ENCODE measurements at regions not wholly inside any gene's neighbourhood (a gene's known extent, or its start where the extent isn't known, plus 50 kb on each side); places are given as distances from the start of the nearest gene placed in this dataset.

DNA sequence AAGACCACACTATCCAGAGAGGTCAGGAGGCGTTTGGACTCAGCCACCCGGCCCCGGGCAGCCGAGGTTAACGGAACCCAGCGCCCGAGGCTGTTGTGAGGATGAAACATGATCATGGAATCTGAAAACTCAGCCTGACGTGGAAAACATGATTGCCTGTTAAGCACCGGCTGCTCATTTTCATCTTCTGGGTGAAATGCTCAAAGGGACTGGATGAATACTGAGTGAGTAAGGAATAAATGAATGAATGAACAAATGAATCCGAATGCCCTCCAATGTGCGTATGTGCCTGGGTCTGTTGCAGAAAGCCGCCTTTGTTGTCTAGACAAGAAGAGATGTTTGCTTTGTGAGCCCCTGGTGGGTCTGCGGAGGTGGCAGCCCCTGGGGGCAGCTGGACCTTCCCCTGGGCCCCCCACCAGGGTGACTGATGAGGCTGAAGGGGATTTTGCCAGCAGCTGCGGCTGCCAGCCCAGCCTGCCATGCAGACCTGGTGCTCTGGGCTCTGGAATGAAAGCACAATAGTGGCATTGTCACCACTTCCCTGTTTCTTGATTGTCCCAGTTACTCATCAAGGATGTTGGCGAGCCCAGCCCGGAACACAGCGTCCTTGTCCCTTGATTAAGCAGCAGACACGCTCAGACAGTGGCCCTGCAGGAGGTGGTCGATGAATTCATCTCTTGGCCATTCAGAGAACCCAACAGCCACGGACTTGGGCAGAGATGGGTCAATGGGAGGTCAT lies 211.1 kb downstream of the ANKRD60 start:
- Histone ChIP-seq H3K4me1 (no peaks in the 10 kb centered on the region), H3K27me3 (replicated peaks; ENCODE audit: control insufficient read depth, insufficient read depth, low read length) (peaks cover 2% of the 10 kb centered on the region; the same call in 1 of the 2 replicates), H3K4me3 (ENCODE audit: low read depth, low read length) (no peak overlapping the region), H3K36me3 (ENCODE audit: control insufficient read depth, insufficient read depth, low read length) (no peaks in the 10 kb centered on the region), H3K9me3 (no peaks in the 10 kb centered on the region; the same call in 1 of the 2 replicates)
- Mint-ChIP-seq H3K27ac (ENCODE audit: unreplicated experiment) (no peak overlapping the region), H3K27me3 (ENCODE audit: insufficient read depth, unreplicated experiment) (peaks cover 14% of the 10 kb centered on the region), H3K36me3 (ENCODE audit: insufficient read depth, unreplicated experiment) (no peaks in the 10 kb centered on the region), H3K4me3 (ENCODE audit: unreplicated experiment) (no peak overlapping the region), H3K9me3 (ENCODE audit: unreplicated experiment) (peaks cover 10% of the 10 kb centered on the region), H3K4me1 (ENCODE audit: low read depth, unreplicated experiment) (no peaks in the 10 kb centered on the region)
- intact Hi-C loops (cut with micrococcal nuclease; ENCODE audit: unreplicated experiment): no loop called here
- no TSS peak for BruUV-seq (replicated peaks)
- CTCF ChIA-PET: no interaction called here
- DNase-seq: peak in 1 of 2 experiments; percentile 30
- POLR2A ChIA-PET: no interaction called here
- TF ChIP-seq, protein P1, sequence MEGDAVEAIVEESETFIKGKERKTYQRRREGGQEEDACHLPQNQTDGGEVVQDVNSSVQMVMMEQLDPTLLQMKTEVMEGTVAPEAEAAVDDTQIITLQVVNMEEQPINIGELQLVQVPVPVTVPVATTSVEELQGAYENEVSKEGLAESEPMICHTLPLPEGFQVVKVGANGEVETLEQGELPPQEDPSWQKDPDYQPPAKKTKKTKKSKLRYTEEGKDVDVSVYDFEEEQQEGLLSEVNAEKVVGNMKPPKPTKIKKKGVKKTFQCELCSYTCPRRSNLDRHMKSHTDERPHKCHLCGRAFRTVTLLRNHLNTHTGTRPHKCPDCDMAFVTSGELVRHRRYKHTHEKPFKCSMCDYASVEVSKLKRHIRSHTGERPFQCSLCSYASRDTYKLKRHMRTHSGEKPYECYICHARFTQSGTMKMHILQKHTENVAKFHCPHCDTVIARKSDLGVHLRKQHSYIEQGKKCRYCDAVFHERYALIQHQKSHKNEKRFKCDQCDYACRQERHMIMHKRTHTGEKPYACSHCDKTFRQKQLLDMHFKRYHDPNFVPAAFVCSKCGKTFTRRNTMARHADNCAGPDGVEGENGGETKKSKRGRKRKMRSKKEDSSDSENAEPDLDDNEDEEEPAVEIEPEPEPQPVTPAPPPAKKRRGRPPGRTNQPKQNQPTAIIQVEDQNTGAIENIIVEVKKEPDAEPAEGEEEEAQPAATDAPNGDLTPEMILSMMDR (IDR thresholded peaks at IDR 0.05; ENCODE audit: insufficient read depth in 1 of 2, low read depth in 1 of 2, low read length in 1 of 2, severe bottlenecking in 1 of 2, unreplicated experiment in 1 of 2): no peak

DNA sequence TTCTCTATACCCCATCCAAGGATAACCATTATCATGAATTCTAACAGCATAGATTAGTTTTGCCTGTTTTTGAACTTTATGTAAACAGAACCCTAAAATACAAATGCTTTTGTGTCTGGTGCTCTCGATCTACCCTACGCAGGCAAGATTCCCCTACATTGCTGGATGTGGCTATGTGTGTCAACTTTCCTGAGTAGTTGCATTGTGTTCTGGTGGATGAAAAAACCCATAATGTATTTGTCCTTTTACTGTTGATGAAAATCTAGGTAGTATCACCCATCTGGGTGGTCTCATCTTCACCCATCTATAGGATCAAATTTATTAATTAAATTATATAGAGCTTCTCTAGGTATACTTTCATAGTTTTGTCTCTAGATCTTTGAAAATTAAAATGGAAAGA lies 211.7 kb downstream of the ANKRD60 start:
- peaks cover 2% of the 10 kb centered on the region; the same call in 1 of the 2 replicates for H3K27me3 ChIP-seq (replicated peaks; ENCODE audit: control insufficient read depth, insufficient read depth, low read length)
- Mint-ChIP-seq H3K36me3 (ENCODE audit: insufficient read depth, unreplicated experiment) (no peaks in the 10 kb centered on the region), H3K9me3 (ENCODE audit: unreplicated experiment) (peaks cover 10% of the 10 kb centered on the region), H3K4me1 (ENCODE audit: low read depth, unreplicated experiment) (no peaks in the 10 kb centered on the region), H3K4me3 (ENCODE audit: unreplicated experiment) (no peak overlapping the region), H3K27ac (ENCODE audit: unreplicated experiment) (no peak overlapping the region), H3K27me3 (ENCODE audit: insufficient read depth, unreplicated experiment) (peaks cover 14% of the 10 kb centered on the region)
- no peak overlapping the region for H3K4me3 ChIP-seq (ENCODE audit: low read depth, low read length)
- no peaks in the 10 kb centered on the region; the same call in 1 of the 2 replicates for H3K9me3 ChIP-seq
- no TSS peak for BruUV-seq (replicated peaks)
- intact Hi-C loops (cut with micrococcal nuclease; ENCODE audit: unreplicated experiment): no loop called here
- H3K36me3 ChIP-seq (ENCODE audit: control insufficient read depth, insufficient read depth, low read length): no peaks in the 10 kb centered on the region
- no peak for DNase-seq
- POLR2A ChIA-PET: no interaction called here
- CTCF ChIA-PET: no interaction called here
- H3K4me1 ChIP-seq: no peaks in the 10 kb centered on the region
- TF ChIP-seq, protein P1 (IDR thresholded peaks at IDR 0.05; ENCODE audit: insufficient read depth in 1 of 2, low read depth in 1 of 2, low read length in 1 of 2, severe bottlenecking in 1 of 2, unreplicated experiment in 1 of 2): no peak

- DNase-seq: peak in 1 of 2 experiments; percentile 26
- Mint-ChIP-seq H3K9me3 (ENCODE audit: unreplicated experiment) (peaks cover 10% of the 10 kb centered on the region), H3K27ac (ENCODE audit: unreplicated experiment) (no peak overlapping the region), H3K4me3 (ENCODE audit: unreplicated experiment) (no peak overlapping the region), H3K36me3 (ENCODE audit: insufficient read depth, unreplicated experiment) (no peaks in the 10 kb centered on the region), H3K4me1 (ENCODE audit: low read depth, unreplicated experiment) (no peaks in the 10 kb centered on the region), H3K27me3 (ENCODE audit: insufficient read depth, unreplicated experiment) (peaks cover 18% of the 10 kb centered on the region)
- intact Hi-C loops (cut with micrococcal nuclease; ENCODE audit: unreplicated experiment): no loop called here
- peaks cover 2% of the 10 kb centered on the region; the same call in 1 of the 2 replicates for H3K27me3 ChIP-seq (replicated peaks; ENCODE audit: control insufficient read depth, insufficient read depth, low read length)
- CTCF ChIA-PET: interaction anchor here (0.6 kb wide), 2 partner anchors 37 to 488 kb away, joined by 3 read pairs; no protein-coding TSS in a partner anchor
- no TSS peak for BruUV-seq (replicated peaks)
- H3K36me3 ChIP-seq (ENCODE audit: control insufficient read depth, insufficient read depth, low read length): no peaks in the 10 kb centered on the region
- no peaks in the 10 kb centered on the region for H3K9me3 ChIP-seq
- POLR2A ChIA-PET: no interaction called here
- H3K4me1 ChIP-seq: no peaks in the 10 kb centered on the region
- TF ChIP-seq, protein P1 (IDR thresholded peaks at IDR 0.05; ENCODE audit: insufficient read depth in 1 of 2, low read depth in 1 of 2, low read length in 1 of 2, severe bottlenecking in 1 of 2, unreplicated experiment in 1 of 2): no peak
- H3K4me3 ChIP-seq (ENCODE audit: low read depth, low read length): no peak overlapping the region
Observed at GRCh38 chr20:58014628-58015315, 213.7 kb downstream of the ANKRD60 start.
